ENCODE measurements at regions not wholly inside any gene's neighbourhood (a gene's known extent, or its start where the extent isn't known, plus 50 kb on each side); places are given as distances from the start of the nearest gene placed in this dataset.
"Not testable (repeated sequence)": the region's sequence is repeated elsewhere in the genome, so short reads cannot be mapped to it uniquely, and the experiment has no call there.

- DNase-seq, result not testable (repeated sequence)
Measured at GRCh38 chr10:23545866-23546265, 107.0 kb downstream of the OTUD1 start.

DNA sequence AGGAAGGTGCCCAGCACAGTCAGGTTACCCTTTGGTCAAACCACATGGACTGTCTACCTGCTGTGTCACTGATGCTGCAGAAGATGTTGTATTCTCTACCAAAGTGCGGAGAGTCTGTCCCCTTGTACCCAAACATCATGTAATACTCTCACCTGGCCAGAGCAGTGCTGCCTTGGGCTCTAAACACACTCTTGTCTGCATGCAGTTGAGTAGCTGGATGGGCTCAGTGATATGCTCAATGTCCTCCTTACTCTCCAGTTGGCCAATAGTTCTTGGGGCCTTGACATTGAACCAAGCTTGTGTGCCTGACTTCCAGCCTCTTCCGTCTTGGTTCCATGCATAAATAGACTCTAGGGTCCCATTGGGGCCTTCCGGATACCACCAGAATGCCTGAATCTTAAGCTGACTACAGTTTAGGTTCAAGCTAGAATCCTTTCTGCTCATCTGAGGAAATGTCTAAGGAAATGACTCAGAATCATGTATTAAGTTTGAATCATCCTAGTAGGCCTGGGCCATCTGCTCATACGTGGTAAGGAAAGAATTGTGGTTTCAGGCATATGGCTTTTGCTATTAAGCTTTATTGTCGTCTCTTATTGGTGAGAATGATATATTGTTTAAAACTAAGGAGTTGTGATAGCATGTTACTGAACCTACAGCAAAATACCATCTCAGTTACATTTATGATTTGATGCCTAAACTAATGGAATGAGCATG, 118.0 kb downstream of the OTUD1 start:
- DNase-seq, result no peak

DNA sequence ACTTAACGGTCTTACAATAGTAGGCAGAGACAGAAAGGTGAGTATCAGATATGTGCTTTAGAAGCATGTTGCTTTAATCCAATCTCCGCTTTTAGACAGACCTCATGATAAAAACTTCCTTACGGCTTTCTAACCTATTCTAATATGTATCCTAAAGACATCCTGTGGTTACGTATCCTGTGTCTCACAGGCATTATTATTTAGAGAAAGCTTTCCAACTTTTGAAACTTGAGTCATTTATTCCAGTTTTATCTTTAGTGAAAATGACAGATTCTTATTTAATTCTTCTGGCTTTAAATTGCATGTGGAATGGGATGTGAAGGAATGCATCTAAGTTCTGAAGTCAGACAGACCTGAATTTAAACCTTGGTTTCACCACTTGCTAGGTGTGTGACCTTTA, 118.9 kb downstream of the OTUD1 start:
- DNase-seq, result no peak

DNA sequence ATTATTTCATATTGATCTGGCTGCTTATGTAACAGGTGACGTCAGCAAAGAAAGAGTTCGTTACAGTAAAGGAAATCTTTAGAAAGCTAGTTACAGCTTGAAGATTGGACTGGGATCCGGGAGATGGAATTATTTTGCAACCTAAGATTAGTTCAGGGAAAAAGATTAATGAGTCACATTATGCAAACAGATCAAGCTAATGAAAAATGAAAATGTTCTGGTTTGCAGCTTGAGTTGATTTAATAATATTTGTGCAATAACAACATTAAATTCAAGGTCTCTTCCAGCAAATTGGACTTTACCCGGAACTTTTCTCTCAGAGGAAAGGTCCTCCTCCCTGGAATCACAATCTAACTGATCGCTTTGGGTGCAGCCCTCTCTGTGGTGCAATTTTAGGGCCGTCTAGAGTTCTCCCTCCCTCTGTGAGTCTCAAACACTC, 119.5 kb downstream of the OTUD1 start:
- no peak for DNase-seq

GRCh38 chr10:23568996-23569395, 130.1 kb downstream of the OTUD1 start:
- DNase-seq, result no peak

GRCh38 chr10:23571884-23572283, 133.0 kb downstream of the OTUD1 start:
- DNase-seq, result no peak

DNA sequence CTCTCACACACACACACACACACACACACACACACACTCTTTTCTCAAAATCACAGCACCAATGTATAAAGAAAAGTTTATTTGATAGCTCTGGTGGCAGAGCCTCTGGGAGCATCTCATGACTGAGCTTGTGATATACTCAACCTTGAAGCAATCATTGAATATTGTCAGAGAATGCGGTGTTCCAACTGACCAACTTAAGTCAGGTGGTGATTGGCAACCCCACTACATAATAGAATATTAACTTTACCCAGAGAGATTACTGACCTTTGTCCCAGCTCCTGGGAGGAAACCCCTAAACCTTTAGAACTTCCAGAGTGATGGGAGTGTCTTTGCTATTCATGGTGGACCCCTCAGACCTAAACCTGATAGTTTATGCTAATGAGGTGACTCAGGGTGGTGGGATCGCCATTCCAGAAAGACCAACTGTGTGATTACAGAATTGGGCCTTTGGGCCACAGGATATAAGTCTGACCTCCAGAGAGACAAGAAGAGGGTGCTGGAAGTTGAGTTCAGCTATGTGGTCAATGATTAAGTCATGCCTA, 143.1 kb downstream of the OTUD1 start:
- no peak for DNase-seq

DNA sequence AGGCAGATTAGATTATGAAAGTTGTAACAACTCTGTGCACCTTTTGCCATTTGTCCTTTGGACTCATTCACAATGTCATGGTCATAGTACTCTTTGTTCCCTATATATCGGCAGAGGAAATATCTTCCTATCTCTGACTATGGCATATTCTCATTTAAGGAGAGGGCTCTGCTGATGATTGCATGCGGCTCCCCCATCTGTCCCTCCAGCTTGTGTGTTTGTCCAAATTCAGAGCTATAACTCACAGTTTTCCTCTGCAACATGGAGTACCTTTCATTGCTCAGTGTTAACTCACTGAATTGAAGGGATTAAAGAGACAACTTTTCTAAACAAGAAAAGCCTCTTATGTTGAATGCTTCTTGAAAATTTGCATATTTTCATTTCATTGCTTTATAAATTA, 145.5 kb downstream of the OTUD1 start:
- DNase-seq, result no peak

GRCh38 chr10:23585186-23585585, 146.3 kb downstream of the OTUD1 start:
- DNase-seq, result no peak

DNA sequence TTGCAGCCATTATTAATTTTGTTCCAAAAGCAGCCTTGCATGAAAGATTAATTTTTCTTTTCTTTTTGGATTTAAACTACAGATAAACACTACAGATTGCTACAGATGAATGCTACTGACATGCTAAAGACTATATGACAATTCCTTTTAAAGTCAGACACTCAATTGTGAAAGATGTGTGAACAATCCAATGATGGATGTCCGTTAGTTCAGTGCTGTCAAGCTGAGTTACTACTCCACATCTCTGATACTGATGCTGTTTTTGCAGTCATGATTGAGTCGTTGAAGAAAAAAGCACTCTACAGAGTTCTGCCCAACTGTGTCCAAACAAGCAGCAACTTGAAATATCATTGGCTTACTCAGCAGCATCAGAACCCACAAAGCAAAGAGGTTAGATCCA, 146.8 kb downstream of the OTUD1 start:
- no peak for DNase-seq

DNA sequence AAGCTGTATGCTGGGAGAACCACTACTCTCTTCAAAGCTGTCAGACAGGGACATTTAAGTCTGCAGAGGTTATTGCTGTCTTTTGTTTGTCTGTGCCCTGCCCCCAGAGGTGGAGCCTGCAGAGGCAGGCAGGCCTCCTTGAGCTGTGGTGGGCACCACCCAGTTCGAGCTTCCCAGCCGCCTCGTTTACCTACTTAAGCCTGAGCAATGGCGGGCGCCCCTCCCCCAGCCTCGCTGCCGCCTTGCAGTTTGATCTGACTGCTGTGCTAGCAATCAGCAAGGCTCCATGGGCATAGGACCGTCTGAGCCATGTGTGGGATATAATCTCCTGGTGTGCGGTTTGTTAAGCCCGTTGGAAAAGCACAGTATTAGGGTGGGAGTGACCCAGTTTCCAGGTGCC, 156.4 kb downstream of the OTUD1 start:
- DNase-seq, result not testable (repeated sequence)

GRCh38 chr10:23604613-23605012, 165.7 kb downstream of the OTUD1 start:
- no peak for DNase-seq

GRCh38 chr10:23606456-23606855, 167.6 kb downstream of the OTUD1 start:
- DNase-seq, result no peak

DNA sequence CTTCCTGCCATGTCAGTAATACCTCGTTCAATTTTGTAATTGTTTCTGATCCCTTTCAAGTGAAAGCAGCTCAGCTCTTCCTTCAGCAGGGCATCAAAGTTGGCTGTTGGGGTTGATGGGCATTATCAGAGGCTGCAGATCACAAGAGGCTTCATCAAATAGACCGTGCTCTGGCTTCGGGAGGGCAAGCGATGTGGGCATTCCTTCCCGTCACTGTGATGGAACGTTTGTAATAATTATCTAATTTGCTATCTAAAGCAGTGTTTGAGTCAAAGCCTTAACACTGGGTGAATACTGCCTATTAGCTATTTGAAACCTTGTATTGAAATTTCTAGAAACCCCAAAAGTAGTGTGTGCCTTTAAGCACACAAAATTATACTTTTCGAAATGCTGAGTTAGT, 170.1 kb downstream of the OTUD1 start:
- no peak for DNase-seq

DNA sequence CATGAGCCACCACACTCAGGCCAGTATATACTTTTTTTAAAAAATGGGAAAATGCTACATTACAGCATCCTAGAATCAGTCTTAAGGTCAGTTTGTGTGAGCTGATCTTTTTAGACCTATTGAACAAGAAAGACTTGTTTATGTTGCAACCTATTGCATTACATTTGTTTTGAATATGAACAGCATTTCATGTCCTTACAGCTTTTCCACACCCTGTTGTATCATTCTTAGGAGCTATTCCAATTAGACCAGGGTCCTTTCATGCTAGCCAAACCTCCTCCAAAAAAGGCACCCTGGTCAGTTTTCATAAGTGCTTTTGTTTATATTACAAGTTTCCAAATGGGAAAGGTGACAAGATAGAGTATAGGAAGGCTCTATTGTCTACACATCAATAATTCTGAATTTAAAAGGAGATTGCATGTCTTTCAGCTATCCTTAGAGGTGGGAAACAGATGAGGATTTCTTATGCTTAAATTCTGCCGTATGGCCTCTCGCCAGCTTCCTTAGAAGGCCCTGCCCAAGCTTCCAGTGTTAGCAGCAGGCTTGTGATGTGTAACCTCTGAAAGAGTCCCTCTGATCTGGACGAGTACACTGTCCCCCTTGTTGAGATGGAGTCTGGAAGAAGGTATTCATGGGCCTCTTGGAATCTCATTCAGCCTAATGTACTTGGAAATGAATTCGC, 171.9 kb downstream of the OTUD1 start:
- no peak for DNase-seq

DNA sequence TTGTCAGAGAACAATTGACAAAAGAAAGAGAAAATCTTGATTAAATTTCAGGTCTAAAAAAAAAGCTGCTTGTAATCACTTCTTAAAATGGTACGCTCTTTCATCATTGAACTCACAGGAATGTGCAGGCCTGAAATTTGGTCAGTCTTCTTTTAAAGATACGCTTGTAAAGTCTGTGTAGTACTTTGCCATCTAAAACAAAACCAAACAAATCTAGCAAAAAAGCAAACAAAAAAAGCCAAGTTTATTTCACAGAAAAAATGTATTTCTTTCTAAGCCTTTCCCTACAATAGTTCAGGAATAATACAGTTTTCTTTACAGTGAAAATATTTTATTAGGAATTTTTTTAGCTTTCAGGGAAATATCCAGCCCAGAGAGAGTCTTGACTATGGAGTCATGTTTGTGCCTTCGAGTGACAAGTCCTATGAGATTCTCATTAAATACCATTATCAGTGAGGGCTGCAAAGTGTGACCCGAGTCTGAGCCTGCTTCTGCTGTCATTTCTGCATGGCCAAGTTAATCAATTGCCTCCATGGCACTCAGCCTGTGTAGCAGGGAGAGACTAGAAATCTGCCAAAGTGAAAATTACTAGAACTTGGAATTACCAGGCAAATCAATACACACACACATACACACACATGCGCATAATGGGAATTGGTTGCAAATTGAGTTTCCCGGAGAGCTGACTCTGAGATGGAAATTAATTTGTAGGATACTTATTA, 172.6 kb downstream of the OTUD1 start:
- no peak for DNase-seq

DNA sequence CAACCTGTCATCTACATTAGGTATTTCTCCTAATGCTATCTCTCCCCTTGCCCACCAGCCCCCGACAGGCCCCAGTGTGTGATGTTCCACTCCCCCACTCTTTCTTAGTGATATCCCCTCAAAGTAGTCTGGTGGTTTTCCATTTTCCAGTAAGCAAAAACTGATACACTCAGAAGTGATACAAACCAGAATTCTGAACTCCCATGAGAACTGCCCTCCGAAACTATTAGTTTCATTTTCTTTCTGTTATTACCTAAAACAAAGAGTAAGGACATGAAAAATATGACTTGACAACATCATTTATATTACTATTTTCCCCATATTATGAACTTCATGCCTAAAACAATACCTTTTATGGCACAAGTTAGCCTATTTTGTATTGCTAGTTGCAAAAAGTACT, 175.0 kb downstream of the OTUD1 start:
- DNase-seq, result no peak

DNA sequence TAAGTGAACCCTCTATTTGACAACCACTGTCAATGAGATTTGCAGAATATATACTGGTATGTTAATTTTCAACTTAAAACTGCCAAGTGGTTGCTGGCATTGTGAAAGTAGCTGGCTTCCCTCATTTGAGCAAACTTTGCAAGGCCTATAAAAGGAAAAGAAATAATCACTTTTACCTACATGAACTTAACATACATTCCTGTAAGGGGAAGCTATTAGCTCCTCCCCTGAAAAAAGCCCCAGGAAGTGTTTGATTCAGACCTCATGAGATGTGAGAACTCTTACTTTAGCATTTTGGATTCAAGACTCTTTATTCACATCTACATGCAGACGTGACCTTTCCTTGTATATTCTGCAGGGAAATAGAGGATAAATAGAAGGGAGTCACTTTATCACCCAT, 175.6 kb downstream of the OTUD1 start:
- DNase-seq, result no peak

DNA sequence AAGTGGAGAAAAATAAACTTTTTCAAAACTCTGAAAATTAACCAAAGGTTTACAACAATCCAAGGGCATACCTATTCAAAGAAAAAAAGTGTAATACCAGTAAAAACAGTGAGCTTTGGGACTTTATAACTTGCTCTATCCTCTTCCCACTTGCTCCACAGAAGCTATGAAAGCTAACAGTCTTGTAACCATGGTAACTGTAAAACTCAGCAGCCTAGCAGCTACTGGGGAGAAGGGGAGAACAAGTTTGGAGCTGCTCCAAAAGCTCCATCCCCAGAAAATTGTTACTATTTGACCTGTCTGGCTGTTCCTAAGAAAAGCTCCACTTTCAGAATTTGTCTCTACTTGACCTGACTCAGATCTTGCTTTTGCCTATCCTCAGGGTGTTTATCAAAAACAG, 191.5 kb downstream of the OTUD1 start:
- DNase-seq, result no peak

DNA sequence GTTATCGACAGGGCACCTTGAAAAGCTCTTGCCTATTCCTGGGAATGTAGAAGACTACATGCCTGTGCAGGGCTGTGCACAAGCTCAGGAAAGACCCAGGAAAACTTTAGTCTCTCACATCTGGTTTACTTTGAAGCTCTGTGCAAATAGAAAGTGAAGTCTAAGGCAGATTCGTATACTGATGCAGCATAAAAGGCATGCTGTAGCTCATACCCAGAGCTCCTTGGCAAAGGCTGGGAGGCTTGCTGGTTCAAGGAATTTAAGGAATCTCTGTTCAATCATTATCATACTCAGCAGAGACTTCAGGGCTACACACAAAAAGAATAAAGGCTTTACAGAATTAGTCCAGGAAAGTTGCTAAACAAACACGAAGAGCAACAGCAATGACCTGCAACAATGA, 192.0 kb downstream of the OTUD1 start:
- no peak for DNase-seq

- no peak for DNase-seq
Measured at GRCh38 chr10:23643111-23643780, 204.4 kb downstream of the OTUD1 start.

- DNase-seq, result no peak
Measured at GRCh38 chr10:23648618-23649017, 209.7 kb downstream of the OTUD1 start.

DNA sequence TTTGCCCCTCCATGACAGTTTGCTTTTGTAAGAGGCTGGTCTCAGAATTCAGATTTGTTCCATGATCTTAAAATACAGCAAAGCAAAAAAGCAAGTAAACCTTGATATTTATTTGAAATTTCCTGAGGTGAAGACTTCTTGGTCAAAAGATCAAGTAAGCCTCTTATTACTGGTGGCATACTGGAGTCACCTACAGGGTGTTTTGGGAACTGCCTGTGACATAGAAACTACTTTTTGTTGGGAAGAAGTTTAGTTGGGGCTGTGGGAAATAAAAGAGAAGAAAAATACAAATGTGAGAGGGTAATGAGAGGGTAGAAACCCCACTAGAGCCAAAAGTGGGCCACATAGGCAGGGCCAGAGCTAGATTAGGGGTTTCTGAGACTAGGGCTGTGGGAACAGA, 217.9 kb downstream of the OTUD1 start:
- DNase-seq, result no peak
